BLaER1 treated with 17β-estradiol and CSF1 and Interleukin-3, amounts not matched to agents 10 nM and 100 nM (cell line): ENCODE measurements at regions not wholly inside any gene's neighbourhood (a gene's known extent, or its start where the extent isn't known, plus 50 kb on each side); places are given as distances from the start of the nearest gene placed in this dataset.

Experiments
- H3K27ac ChIP-seq, 11 experiments: shearing (Covaris generic); formaldehyde crosslinking; 2 replicates each; pipeline ENCODE4 v1.8.1; 2022
- H3K27me3 ChIP-seq, 11 experiments: shearing (Covaris generic); formaldehyde crosslinking; 2 replicates each; pipeline ENCODE4 v1.8.1; 2022
- H3K36me3 ChIP-seq, 11 experiments: shearing (Covaris generic); formaldehyde crosslinking; 2 replicates each; pipeline ENCODE4 v1.8.1; 2022
- H3K4me1 ChIP-seq, 10 experiments: shearing (Covaris generic); formaldehyde crosslinking; 2 replicates each; pipeline ENCODE4 v1.8.1; 2022
- H3K4me2 ChIP-seq, 11 experiments: shearing (Covaris generic); formaldehyde crosslinking; 2 replicates each; pipeline ENCODE4 v1.8.1; 2022
- H3K4me3 ChIP-seq, 10 experiments: shearing (Covaris generic); formaldehyde crosslinking; 2 replicates each; pipeline ENCODE4 v1.8.1; 2022
- H3K9ac ChIP-seq, 11 experiments: shearing (Covaris generic); formaldehyde crosslinking; 2 replicates each; pipeline ENCODE4 v1.8.1; 2022
- H3K9me3 ChIP-seq, 11 experiments: shearing (Covaris generic); formaldehyde crosslinking; replicated peaks in 1 of 11; 2 replicates each; pipeline ENCODE4 v1.8.1; 2022
- H4K20me1 ChIP-seq, 11 experiments: shearing (Covaris generic); formaldehyde crosslinking; 2 replicates each; pipeline ENCODE4 v1.8.1; 2022
- Cebpa-rat ChIP-seq, 11 experiments: shearing (Covaris generic); IDR thresholded peaks; 2 replicates each; pipeline ENCODE4 v1.8.1; 2022

- Histone ChIP-seq H3K4me2 (no peak overlapping the region), H3K9ac (no peak overlapping the region), H3K36me3 (no peaks in the 10 kb centered on the region), H3K27me3 (peaks cover 56 to 97% (median 86%) of the 10 kb centered on the region in 11 experiments), H3K4me1 (peaks cover 3 to 4% (median 4%) of the 10 kb centered on the region in 10 experiments; a peak in 15 of 20 replicates), H3K9me3 (peaks cover 0 to 10% (median 0%) of the 10 kb centered on the region in 11 experiments; a peak in 4 of 22 replicates), H3K27ac (no peak overlapping the region), H3K4me3 (no peak overlapping the region), H4K20me1 (peaks cover 0 to 41% (median 2%) of the 10 kb centered on the region in 11 experiments; a peak in 10 of 22 replicates)
- no peak for TF ChIP-seq Cebpa-rat (IDR thresholded peaks at IDR 0.05)
These were observed 888.3 kb upstream of the NR2F2 start for GRCh38 chr15:95442107-95442719.

- Histone ChIP-seq H3K4me2 (no peak overlapping the region), H3K4me1 (peaks cover 6 to 10% (median 9%) of the 10 kb centered on the region in 10 experiments; a peak in 15 of 20 replicates), H3K36me3 (no peaks in the 10 kb centered on the region), H3K27me3 (peaks cover 74 to 95% (median 92%) of the 10 kb centered on the region in 11 experiments), H3K27ac (no peak overlapping the region), H3K4me3 (no peak overlapping the region), H4K20me1 (peaks cover 0 to 37% (median 4%) of the 10 kb centered on the region in 11 experiments; a peak in 10 of 22 replicates), H3K9ac (no peak overlapping the region), H3K9me3 (peaks cover 0 to 10% (median 0%) of the 10 kb centered on the region in 11 experiments; a peak in 4 of 22 replicates)
- TF ChIP-seq Cebpa-rat (IDR thresholded peaks at IDR 0.05), result no peak
These were observed 885.6 kb upstream of the NR2F2 start for GRCh38 chr15:95444860-95445259.

GRCh38 chr15:95446854-95447253 is 883.6 kb upstream of the NR2F2 start:
- peak overlapping the region; percentile 4 to 59 (median 43); a peak in 19 of 22 replicates for H3K4me2 ChIP-seq
- peaks cover 77 to 95% (median 93%) of the 10 kb centered on the region in 11 experiments for H3K27me3 ChIP-seq
- no peak overlapping the region for H3K27ac ChIP-seq
- peaks cover 0 to 10% (median 0%) of the 10 kb centered on the region in 11 experiments; a peak in 4 of 22 replicates for H3K9me3 ChIP-seq
- H3K4me1 ChIP-seq, result peaks cover 6 to 10% (median 9%) of the 10 kb centered on the region in 10 experiments; a peak in 15 of 20 replicates
- H3K4me3 ChIP-seq, result no peak overlapping the region
- peaks cover 0 to 33% (median 4%) of the 10 kb centered on the region in 11 experiments; a peak in 10 of 22 replicates for H4K20me1 ChIP-seq
- no peaks in the 10 kb centered on the region for H3K36me3 ChIP-seq
- no peak overlapping the region for H3K9ac ChIP-seq
- TF ChIP-seq Cebpa-rat (IDR thresholded peaks at IDR 0.05), result no peak

- peak overlapping the region in 9 of 11 experiments; percentile 4 to 59 (median 44); a peak in 15 of 22 replicates for H3K4me2 ChIP-seq
- no peaks in the 10 kb centered on the region for H3K36me3 ChIP-seq
- peaks cover 0 to 10% (median 0%) of the 10 kb centered on the region in 11 experiments; a peak in 4 of 22 replicates for H3K9me3 ChIP-seq
- H4K20me1 ChIP-seq, result peaks cover 0 to 29% (median 4%) of the 10 kb centered on the region in 11 experiments; a peak in 10 of 22 replicates
- no peak for TF ChIP-seq Cebpa-rat (IDR thresholded peaks at IDR 0.05)
- H3K4me1 ChIP-seq, result peaks cover 6 to 10% (median 9%) of the 10 kb centered on the region in 10 experiments; a peak in 15 of 20 replicates
- H3K27ac ChIP-seq, result no peak overlapping the region
- no peak overlapping the region for H3K9ac ChIP-seq
- H3K27me3 ChIP-seq, result peaks cover 75 to 95% (median 91%) of the 10 kb centered on the region in 11 experiments
- H3K4me3 ChIP-seq, result no peak overlapping the region
These were observed 883.0 kb upstream of the NR2F2 start for GRCh38 chr15:95447486-95447885.

GRCh38 chr15:95448531-95449229 is 881.8 kb upstream of the NR2F2 start:
- peaks cover 0 to 17% (median 4%) of the 10 kb centered on the region in 11 experiments; a peak in 8 of 22 replicates for H4K20me1 ChIP-seq
- H3K9ac ChIP-seq, result no peak overlapping the region
- TF ChIP-seq Cebpa-rat (IDR thresholded peaks at IDR 0.05), result no peak
- H3K4me2 ChIP-seq, result no peak overlapping the region
- no peaks in the 10 kb centered on the region for H3K36me3 ChIP-seq
- no peak overlapping the region for H3K4me3 ChIP-seq
- peaks cover 6 to 10% (median 9%) of the 10 kb centered on the region in 10 experiments; a peak in 15 of 20 replicates for H3K4me1 ChIP-seq
- H3K9me3 ChIP-seq, result peaks cover 0 to 2% (median 0%) of the 10 kb centered on the region in 11 experiments; a peak in 2 of 22 replicates
- H3K27ac ChIP-seq, result no peak overlapping the region
- H3K27me3 ChIP-seq, result peaks cover 63 to 95% (median 84%) of the 10 kb centered on the region in 11 experiments

- Histone ChIP-seq H4K20me1 (peaks cover 0 to 15% (median 4%) of the 10 kb centered on the region in 11 experiments; a peak in 8 of 22 replicates), H3K9me3 (no peaks in the 10 kb centered on the region), H3K36me3 (no peaks in the 10 kb centered on the region), H3K4me3 (no peak overlapping the region), H3K4me2 (no peak overlapping the region), H3K9ac (no peak overlapping the region), H3K4me1 (peaks cover 6 to 10% (median 9%) of the 10 kb centered on the region in 10 experiments; a peak in 15 of 20 replicates), H3K27me3 (peaks cover 58 to 95% (median 84%) of the 10 kb centered on the region in 11 experiments), H3K27ac (no peak overlapping the region)
- TF ChIP-seq Cebpa-rat (IDR thresholded peaks at IDR 0.05), result no peak
These were observed 881.3 kb upstream of the NR2F2 start for GRCh38 chr15:95449230-95449628.

GRCh38 chr15:95450413-95450812 is 880.1 kb upstream of the NR2F2 start:
- Histone ChIP-seq H3K4me3 (no peak overlapping the region), H3K9me3 (no peaks in the 10 kb centered on the region), H3K4me2 (no peak overlapping the region), H3K4me1 (peaks cover 6 to 11% (median 9%) of the 10 kb centered on the region in 10 experiments; a peak in 15 of 20 replicates), H3K27ac (no peak overlapping the region), H3K27me3 (peaks cover 49 to 95% (median 80%) of the 10 kb centered on the region in 11 experiments), H4K20me1 (peaks cover 0 to 15% (median 4%) of the 10 kb centered on the region in 11 experiments; a peak in 8 of 22 replicates), H3K9ac (no peak overlapping the region), H3K36me3 (no peaks in the 10 kb centered on the region)
- TF ChIP-seq Cebpa-rat (IDR thresholded peaks at IDR 0.05), result no peak

- TF ChIP-seq Cebpa-rat (IDR thresholded peaks at IDR 0.05), result no peak
- Histone ChIP-seq H3K27ac (no peak overlapping the region), H3K4me2 (no peak overlapping the region), H4K20me1 (peaks cover 0 to 13% (median 4%) of the 10 kb centered on the region in 11 experiments; a peak in 8 of 22 replicates), H3K36me3 (no peaks in the 10 kb centered on the region), H3K9me3 (peaks cover 0 to 5% (median 0%) of the 10 kb centered on the region in 11 experiments; a peak in 1 of 22 replicates), H3K4me3 (no peak overlapping the region), H3K9ac (no peak overlapping the region), H3K27me3 (peaks cover 39 to 98% (median 70%) of the 10 kb centered on the region in 11 experiments), H3K4me1 (peaks cover 6 to 15% (median 10%) of the 10 kb centered on the region in 10 experiments; a peak in 15 of 20 replicates)
These were observed 878.6 kb upstream of the NR2F2 start for GRCh38 chr15:95451938-95452337.
